Activated T-cell treated with anti-CD3 and anti-CD28 coated beads, Interleukin-2, amount 50 U/mL, for 72 hours (primary cell): ENCODE measurements at regions not wholly inside any gene's neighbourhood (a gene's known extent, or its start where the extent isn't known, plus 50 kb on each side); places are given as distances from the start of the nearest gene placed in this dataset.

Experiments
- ATAC-seq, 2 donors: fragments of 150-1000 bp; cut with Tn5 transposase; replicated peaks in 1 of 2; 2 replicates each; pipeline ENCODE4 v1.10.0; 2021; ENCODE audit warnings: moderate library complexity in 2 of 2, mild to moderate bottlenecking in 1 of 2
- DNase-seq, 2 donors: peaks; one replicate each; pipeline ENCODE4 v3.0.0; 2021 to 2022; ENCODE audit warnings: mixed read lengths in 1 of 2
- H3K27ac Mint-ChIP-seq: one replicate; pipeline ENCODE4 v1.8.0; 2022; ENCODE audit warnings: mild to moderate bottlenecking, moderate library complexity, mixed read lengths
- H3K27me3 Mint-ChIP-seq: one replicate; pipeline ENCODE4 v1.8.0; 2022; ENCODE audit warnings: low read depth, mixed read lengths
- H3K36me3 Mint-ChIP-seq, 2 donors: one replicate each; pipeline ENCODE4 v1.8.0; 2022; ENCODE audit warnings: mixed read lengths in 2 of 2, mild to moderate bottlenecking in 1 of 2; ENCODE audit not compliant: insufficient read depth in 2 of 2
- H3K4me1 Mint-ChIP-seq: one replicate; pipeline ENCODE4 v1.8.0; 2022; ENCODE audit warnings: low read depth, mixed read lengths
- H3K4me3 Mint-ChIP-seq, 2 donors: one replicate each; pipeline ENCODE4 v1.8.0; 2022; ENCODE audit warnings: mild to moderate bottlenecking in 2 of 2, mixed read lengths in 2 of 2, moderate library complexity in 2 of 2
- H3K9me3 Mint-ChIP-seq, 2 donors: one replicate each; pipeline ENCODE4 v1.8.0; 2022; ENCODE audit warnings: mixed read lengths in 2 of 2

DNA sequence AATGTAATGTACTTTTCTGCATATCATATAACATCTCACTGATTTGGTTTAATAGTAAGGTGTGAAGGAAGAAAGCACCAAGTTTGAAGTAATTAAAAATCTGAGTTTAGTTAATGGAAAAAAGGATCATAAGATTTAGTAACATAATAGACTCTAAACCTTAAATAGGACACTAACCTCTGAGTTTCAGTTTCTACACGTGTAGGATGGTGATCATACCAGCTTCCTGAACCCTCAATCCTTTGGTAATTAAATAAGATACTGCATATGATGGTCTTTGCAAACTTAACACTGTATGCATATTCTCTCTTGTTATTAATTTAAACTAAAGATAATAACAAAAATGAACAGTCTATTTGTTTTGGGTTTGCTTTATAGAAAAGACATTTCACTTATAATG is 216.8 kb downstream of the NUP35 start:
- DNase-seq: no peak
- Mint-ChIP-seq H3K9me3 (peaks cover 0 to 4% of the 10 kb centered on the region in 2 donors), H3K36me3 (peaks cover 0 to 3% of the 10 kb centered on the region in 2 donors), H3K27me3 (no peaks in the 10 kb centered on the region), H3K27ac (no peak overlapping the region), H3K4me3 (no peak overlapping the region), H3K4me1 (no peaks in the 10 kb centered on the region)
- no peak for ATAC-seq

DNA sequence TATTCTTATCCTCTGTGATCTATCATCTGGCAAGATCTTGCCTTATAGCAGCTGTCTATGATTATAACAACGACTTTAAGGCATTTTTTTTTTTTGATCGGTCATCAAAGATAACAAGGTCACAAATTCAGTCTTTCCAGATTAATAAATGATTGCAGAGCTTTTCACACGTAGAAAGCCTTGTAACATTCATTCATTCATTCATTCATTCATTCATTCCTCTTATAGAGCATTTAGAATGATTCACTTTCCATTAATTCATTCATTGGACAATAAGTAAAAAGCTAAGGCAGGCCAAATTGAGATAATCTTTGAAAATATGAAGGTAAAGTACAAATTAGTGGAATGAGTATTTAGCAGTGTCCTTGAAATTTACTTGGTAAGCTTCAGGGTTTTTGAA is 223.7 kb downstream of the NUP35 start:
- H3K36me3 Mint-ChIP-seq: no peaks in the 10 kb centered on the region
- H3K4me3 Mint-ChIP-seq: no peak overlapping the region
- no peaks in the 10 kb centered on the region for H3K27me3 Mint-ChIP-seq
- H3K9me3 Mint-ChIP-seq: no peaks in the 10 kb centered on the region
- ATAC-seq (no peak), DNase-seq (no peak)
- H3K4me1 Mint-ChIP-seq: no peaks in the 10 kb centered on the region
- no peak overlapping the region for H3K27ac Mint-ChIP-seq

DNA sequence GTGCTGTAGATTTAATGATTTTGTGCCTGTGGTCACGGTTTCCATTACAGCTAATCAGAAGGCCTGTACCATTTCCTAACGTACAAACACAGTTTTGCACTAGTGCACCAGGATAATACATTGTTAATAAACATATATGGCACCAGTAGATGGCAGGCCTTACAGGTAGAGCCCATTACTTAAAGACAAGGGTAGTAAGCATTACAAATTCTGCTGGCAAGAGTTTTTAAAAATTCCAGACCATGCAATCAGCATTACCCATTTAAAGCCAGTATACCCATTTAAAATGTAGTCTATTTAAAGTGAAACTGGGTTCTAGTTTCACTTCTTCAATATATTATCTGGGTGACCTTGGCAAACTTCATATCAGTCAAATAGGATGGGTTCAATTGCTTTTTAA is 224.2 kb downstream of the NUP35 start:
- H3K4me1 Mint-ChIP-seq: no peaks in the 10 kb centered on the region
- no peak overlapping the region for H3K27ac Mint-ChIP-seq
- H3K4me3 Mint-ChIP-seq: no peak overlapping the region
- H3K9me3 Mint-ChIP-seq: no peaks in the 10 kb centered on the region
- no peaks in the 10 kb centered on the region for H3K27me3 Mint-ChIP-seq
- no peaks in the 10 kb centered on the region for H3K36me3 Mint-ChIP-seq
- no peak for ATAC-seq
- no peak for DNase-seq

DNA sequence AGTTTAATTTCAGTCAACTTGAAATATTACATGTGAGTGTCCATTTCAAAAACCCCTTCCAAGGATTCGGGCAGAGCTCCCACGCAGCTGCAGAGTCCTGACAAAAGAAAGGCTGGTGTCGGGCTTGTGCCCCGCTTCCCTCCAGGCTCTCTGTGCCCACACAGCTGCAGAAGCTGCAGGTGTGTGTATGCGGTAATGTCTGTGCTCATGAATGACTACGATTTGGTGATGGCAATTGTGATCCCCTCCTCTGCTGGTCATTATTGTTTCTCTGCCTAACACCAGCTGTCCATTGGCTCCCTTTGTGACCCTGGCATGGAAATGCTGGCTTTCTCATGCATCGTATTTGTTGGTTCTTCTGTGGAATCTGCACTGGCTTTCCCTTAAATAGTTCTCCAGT is 224.8 kb downstream of the NUP35 start:
- H3K27ac Mint-ChIP-seq: no peak overlapping the region
- ATAC-seq (no peak), DNase-seq (no peak)
- no peaks in the 10 kb centered on the region for H3K4me1 Mint-ChIP-seq
- no peaks in the 10 kb centered on the region for H3K9me3 Mint-ChIP-seq
- H3K4me3 Mint-ChIP-seq: no peak overlapping the region
- no peaks in the 10 kb centered on the region for H3K36me3 Mint-ChIP-seq
- no peaks in the 10 kb centered on the region for H3K27me3 Mint-ChIP-seq

DNA sequence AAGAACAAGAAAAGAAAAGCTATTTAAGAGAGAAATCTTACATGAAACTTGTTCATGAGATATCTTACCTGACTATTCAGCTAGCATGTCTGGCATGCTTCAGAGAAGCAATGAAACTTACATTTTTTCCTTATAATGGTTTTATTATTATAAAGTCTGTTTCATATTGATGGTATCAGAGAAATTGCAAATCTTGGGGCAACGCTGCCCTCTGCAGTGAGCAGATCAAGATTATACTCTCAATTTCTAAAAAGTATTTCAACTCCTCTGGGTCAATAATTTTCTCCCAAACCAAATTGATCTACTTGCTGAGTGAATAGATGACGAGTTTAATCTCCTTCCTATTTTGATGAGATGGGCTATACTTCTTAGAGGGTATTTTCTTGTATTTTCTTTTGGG is 235.6 kb downstream of the NUP35 start:
- H3K36me3 Mint-ChIP-seq: no peaks in the 10 kb centered on the region
- H3K27ac Mint-ChIP-seq: no peak overlapping the region
- DNase-seq (no peak), ATAC-seq (no peak)
- no peaks in the 10 kb centered on the region for H3K27me3 Mint-ChIP-seq
- no peaks in the 10 kb centered on the region for H3K9me3 Mint-ChIP-seq
- H3K4me1 Mint-ChIP-seq: no peaks in the 10 kb centered on the region
- no peak overlapping the region for H3K4me3 Mint-ChIP-seq

DNA sequence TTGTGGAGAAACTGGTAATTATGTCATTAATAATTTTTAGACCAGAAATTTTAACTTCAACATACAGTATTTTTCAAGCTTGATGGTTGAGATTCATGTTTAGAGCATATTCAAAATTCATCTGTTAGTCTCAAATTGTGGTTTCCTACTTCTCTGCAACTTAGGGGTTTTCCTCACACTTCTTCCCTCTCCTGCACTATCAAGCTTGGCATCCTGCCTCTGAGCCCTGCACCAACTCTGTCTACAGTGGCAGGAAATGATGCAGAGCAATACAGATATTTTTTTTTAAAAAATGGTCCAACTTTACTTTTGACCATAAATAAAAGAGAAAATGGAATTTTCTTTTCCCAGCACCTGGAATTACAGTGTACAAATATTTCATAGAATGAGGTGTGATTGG is 247.3 kb downstream of the NUP35 start:
- H3K9me3 Mint-ChIP-seq: peaks cover 0 to 2% of the 10 kb centered on the region in 2 donors
- H3K27ac Mint-ChIP-seq: no peak overlapping the region
- no peak overlapping the region for H3K4me3 Mint-ChIP-seq
- H3K27me3 Mint-ChIP-seq: no peaks in the 10 kb centered on the region
- ATAC-seq (no peak), DNase-seq (no peak)
- no peaks in the 10 kb centered on the region for H3K36me3 Mint-ChIP-seq
- H3K4me1 Mint-ChIP-seq: no peaks in the 10 kb centered on the region

DNA sequence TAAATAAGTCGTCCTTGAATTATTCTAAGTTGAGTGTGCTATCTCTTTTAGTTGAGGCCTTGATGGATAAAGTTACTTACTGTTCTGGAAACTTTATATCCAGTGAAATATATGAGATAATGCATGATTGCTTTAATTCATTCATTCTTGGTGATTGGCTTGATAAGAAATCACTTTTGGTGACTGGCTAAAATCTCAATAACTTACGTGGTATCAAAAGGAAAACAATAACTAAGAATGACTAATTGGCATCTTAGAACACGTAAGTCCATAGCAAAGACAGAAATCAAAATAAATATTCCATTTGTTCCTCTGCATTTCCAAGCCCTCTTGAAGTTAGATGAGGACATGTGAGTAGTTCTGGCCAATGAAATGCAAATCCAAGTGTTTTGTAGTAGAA is 251.6 kb downstream of the NUP35 start:
- ATAC-seq (no peak), DNase-seq (no peak)
- H3K4me3 Mint-ChIP-seq: no peak overlapping the region
- H3K9me3 Mint-ChIP-seq: peaks cover 0 to 4% of the 10 kb centered on the region in 2 donors
- no peak overlapping the region for H3K27ac Mint-ChIP-seq
- H3K36me3 Mint-ChIP-seq: no peaks in the 10 kb centered on the region
- no peaks in the 10 kb centered on the region for H3K27me3 Mint-ChIP-seq
- no peaks in the 10 kb centered on the region for H3K4me1 Mint-ChIP-seq

DNA sequence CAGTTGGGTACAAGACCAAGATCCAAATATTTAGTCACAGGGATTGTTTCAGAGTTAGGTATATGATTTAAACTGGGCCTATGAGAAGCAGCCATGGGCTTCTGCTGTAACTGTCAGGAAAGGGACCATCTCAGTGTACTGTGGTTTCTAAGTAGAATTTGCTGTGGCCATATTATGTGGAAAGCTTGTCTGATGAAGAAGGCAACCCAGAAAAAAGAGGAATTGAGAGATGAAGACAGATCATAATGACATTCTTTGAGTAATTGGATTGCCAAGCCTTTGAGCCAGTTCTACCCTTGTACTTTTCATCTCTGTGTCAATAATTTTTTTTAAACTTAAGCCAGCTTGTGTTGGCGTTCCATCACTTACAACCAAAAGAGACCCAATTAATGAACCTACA is 259.6 kb downstream of the NUP35 start:
- Mint-ChIP-seq H3K9me3 (peaks cover 13 to 19% of the 10 kb centered on the region in 2 donors), H3K4me3 (no peak overlapping the region), H3K27me3 (no peaks in the 10 kb centered on the region), H3K4me1 (no peaks in the 10 kb centered on the region), H3K36me3 (peaks cover 0 to 5% of the 10 kb centered on the region in 2 donors), H3K27ac (no peak overlapping the region)
- DNase-seq: no peak
- ATAC-seq: no peak

DNA sequence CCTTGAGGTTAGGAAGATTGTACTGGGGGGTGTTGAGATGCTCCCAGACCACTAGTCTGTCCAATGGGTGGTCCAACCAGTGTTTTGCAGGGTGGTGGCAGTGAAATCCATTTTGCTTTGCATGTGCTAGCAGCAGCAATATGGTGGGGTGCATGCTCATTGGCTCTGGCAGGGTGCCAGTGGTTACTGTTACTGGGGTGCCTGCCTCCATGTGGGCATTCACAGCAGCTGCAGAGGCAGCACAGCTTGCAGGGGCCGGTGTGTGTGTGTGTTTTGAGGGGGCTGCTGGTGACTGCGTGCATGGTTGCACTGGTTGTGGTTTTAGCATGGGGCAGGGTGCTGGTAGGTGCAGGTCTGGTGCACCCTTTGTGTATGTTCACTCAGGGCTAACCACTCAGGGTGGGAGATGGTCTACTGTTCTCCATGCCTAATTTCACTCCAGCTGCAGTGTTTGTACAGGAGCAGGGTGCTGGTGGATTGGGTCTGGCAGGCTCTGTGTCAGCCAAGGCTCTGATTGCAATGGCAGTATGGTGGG is 265.4 kb downstream of the NUP35 start:
- H3K27ac Mint-ChIP-seq: no peak overlapping the region
- no peak overlapping the region for H3K4me3 Mint-ChIP-seq
- H3K36me3 Mint-ChIP-seq: peaks cover 0 to 8% of the 10 kb centered on the region in 2 donors
- no peaks in the 10 kb centered on the region for H3K4me1 Mint-ChIP-seq
- H3K27me3 Mint-ChIP-seq: no peaks in the 10 kb centered on the region
- ATAC-seq (no peak), DNase-seq (no peak)
- peaks cover 21 to 29% of the 10 kb centered on the region in 2 donors for H3K9me3 Mint-ChIP-seq

DNA sequence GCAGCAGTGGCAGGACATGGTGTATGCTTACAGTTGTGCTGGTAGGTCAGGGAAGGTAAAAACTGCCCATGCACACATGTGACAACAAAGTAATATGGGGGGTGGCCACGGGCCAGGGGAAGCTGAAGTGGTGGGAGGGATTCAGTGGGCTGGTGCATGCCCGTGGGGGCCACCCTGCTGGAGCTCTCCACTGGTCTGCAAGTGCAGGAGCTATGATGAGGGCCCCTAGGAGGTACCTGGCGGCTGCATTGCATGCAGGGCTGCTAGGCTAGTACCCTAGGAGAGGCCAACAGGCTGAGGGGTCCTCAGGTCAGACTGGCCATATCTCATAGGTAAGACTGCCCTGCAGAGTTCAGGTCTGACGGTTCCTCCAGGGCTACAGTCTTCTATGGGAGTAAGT is 265.9 kb downstream of the NUP35 start:
- H3K9me3 Mint-ChIP-seq: peaks cover 21 to 33% of the 10 kb centered on the region in 2 donors
- H3K4me1 Mint-ChIP-seq: no peaks in the 10 kb centered on the region
- H3K27me3 Mint-ChIP-seq: no peaks in the 10 kb centered on the region
- no peak overlapping the region for H3K4me3 Mint-ChIP-seq
- no peak for DNase-seq
- H3K27ac Mint-ChIP-seq: no peak overlapping the region
- peaks cover 0 to 8% of the 10 kb centered on the region in 2 donors for H3K36me3 Mint-ChIP-seq
- no peak for ATAC-seq

DNA sequence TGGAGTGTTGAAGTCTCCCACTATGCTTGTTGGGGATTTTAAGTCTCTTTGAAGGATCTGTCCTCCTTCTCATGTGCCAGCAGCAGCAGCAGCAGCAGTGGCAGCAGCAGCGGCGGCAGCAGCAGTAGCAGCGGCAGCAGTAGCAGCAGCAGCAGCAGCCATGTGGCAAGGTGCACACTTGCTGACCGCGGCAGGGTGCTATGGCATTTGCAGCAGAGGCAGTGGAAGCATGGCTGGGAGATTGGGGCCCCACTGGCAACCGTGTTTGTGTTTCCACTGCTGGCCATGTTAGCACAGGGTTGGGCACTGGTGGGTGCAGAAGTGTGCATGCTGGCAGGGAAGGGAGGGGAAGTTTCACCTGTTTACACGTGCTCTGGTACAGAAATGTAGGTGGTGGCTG is 280.1 kb downstream of the NUP35 start:
- Mint-ChIP-seq H3K27ac (no peak overlapping the region), H3K9me3 (peaks cover 12 to 15% of the 10 kb centered on the region in 2 donors), H3K36me3 (peaks cover 0 to 7% of the 10 kb centered on the region in 2 donors), H3K4me1 (no peaks in the 10 kb centered on the region), H3K27me3 (no peaks in the 10 kb centered on the region), H3K4me3 (no peak overlapping the region)
- ATAC-seq: no peak
- DNase-seq: no peak

DNA sequence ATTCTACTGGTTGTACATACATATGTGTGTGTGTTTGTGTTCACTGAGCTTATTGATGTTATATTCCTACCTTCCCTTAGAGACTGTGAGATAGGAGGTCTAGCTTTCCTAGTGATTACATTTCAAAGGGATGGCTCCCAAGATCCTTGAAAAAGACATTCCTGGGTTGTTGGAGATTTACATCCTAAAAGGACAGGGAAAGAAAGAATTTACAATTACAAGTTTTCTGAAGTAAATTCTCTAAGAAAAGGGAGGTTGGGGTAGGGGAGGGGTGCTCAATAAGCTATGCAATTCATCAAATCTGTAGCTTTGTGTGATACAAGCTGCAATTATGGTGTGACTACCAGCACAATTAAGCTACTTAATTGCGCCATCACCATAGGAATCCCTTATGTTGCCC is 284.3 kb downstream of the NUP35 start:
- ATAC-seq (no peak), DNase-seq (no peak)
- Mint-ChIP-seq H3K4me1 (no peaks in the 10 kb centered on the region), H3K27me3 (no peaks in the 10 kb centered on the region), H3K4me3 (no peak overlapping the region), H3K9me3 (peaks cover 8 to 11% of the 10 kb centered on the region in 2 donors), H3K27ac (no peak overlapping the region), H3K36me3 (peaks cover 2 to 7% of the 10 kb centered on the region in 2 donors)

DNA sequence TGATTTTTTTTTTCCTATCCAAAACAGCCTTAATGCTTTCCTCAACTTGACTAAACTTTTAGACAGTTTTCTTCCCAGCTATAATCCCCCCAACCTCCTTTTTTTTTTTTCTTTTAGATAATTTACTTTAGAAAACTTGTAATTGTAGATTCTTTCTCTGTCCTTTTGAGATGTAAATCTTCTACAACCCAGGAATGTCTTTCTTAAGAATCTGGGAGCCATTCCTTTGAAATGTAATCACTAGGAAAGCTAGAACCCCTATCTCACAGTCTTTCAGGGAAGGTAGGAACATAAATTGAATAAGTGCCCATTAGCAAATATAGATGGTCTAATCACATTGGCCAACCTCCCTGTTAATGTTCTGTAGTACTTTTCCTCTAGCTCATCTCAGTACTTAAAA is 285.4 kb downstream of the NUP35 start:
- no peaks in the 10 kb centered on the region for H3K27me3 Mint-ChIP-seq
- DNase-seq (no peak), ATAC-seq (no peak)
- no peak overlapping the region for H3K27ac Mint-ChIP-seq
- no peaks in the 10 kb centered on the region for H3K4me1 Mint-ChIP-seq
- H3K4me3 Mint-ChIP-seq: no peak overlapping the region
- peaks cover 4% of the 10 kb centered on the region in 2 donors for H3K9me3 Mint-ChIP-seq
- H3K36me3 Mint-ChIP-seq: peaks cover under 1 to 2% of the 10 kb centered on the region in 2 donors

DNA sequence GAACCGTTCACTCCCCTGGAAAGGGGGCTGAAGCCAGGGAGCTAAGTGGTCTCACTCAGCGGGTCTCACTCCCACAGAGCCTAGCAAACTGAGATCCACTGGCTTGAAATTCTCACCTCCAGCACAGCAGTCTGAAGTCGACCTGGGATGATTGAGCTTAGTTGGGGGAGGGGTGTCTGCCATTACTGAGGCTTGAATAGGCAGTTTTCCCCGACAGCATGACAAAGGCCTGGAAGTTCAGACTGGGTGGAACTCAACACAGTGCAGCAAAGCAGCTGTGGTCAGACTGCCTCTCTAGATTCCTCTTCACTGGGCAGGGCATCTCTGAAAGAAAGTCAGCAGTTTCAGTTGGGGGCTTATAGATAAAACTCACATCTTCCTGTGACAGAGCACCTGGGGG is 292.5 kb downstream of the NUP35 start:
- Mint-ChIP-seq H3K4me1 (no peaks in the 10 kb centered on the region), H3K27ac (no peak overlapping the region), H3K4me3 (no peak overlapping the region), H3K36me3 (peaks cover 2 to 3% of the 10 kb centered on the region in 2 donors), H3K9me3 (peaks cover 10 to 14% of the 10 kb centered on the region in 2 donors), H3K27me3 (no peaks in the 10 kb centered on the region)
- DNase-seq: no peak
- no peak for ATAC-seq
